ENCODE measurements at regions not wholly inside any gene's neighbourhood (a gene's known extent, or its start where the extent isn't known, plus 50 kb on each side); places are given as distances from the start of the nearest gene placed in this dataset.

GRCh38 chr5:67799732-67800234, 415.8 kb upstream of the PIK3R1 start:
- TF ChIP-seq GATA2 (IDR thresholded peaks at IDR 0.05; ENCODE audit: low read depth, low read length): no peak
- TF ChIP-seq GATA3 (IDR thresholded peaks at IDR 0.05; ENCODE audit: low read depth, low read length): no peak
